NCI-H1092 (cell line): ENCODE measurements at regions not wholly inside any gene's neighbourhood (a gene's known extent, or its start where the extent isn't known, plus 50 kb on each side); places are given as distances from the start of the nearest gene placed in this dataset.
"Not testable (repeated sequence)": the region's sequence is repeated elsewhere in the genome, so short reads cannot be mapped to it uniquely, and the experiment has no call there.

Experiments
- DNase-seq: peaks from one replicate; lab custom pipeline; 2025; lab: John Stamatoyannopoulos, UW

DNA sequence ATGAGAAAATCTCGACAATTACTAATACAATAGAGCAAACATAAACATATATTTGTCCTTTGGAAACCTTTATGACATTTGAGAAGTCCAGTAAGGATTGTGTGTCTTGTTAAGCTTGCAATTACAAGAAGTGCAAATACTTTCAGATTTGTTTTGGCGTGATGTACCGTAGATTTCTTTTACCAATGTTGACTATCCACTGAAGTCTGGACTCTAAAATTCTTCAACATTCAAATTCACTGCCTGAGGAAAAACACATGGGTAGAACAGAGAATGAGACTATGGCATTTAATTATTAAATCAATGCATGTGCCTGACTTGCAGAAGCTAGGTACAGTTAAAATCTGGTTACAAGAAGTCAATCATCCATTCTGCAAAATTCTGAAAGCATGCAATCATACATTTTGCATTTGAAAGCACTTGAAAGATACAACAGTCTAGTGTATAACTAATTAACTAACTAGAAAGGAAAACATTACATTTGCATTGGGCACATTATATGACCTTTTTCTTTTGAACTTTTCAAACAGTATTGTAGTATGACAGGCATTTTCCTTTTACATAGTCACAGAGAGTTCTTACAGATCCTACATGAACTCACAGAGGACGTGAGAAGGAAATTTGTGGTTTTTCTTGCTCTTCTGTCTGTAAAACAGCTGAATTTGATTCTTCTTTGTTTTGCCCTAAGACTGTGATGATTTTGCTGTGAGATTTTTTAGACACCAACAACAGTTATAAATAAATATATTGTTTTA is 511.1 kb upstream of the ADGRL4 start:
- DNase-seq = no peak

- DNase-seq = no peak
These were observed 501.2 kb upstream of the ADGRL4 start for GRCh38 chr1:79507770-79508169.

GRCh38 chr1:79501153-79501552 is 494.6 kb upstream of the ADGRL4 start:
- no peak for DNase-seq

DNA sequence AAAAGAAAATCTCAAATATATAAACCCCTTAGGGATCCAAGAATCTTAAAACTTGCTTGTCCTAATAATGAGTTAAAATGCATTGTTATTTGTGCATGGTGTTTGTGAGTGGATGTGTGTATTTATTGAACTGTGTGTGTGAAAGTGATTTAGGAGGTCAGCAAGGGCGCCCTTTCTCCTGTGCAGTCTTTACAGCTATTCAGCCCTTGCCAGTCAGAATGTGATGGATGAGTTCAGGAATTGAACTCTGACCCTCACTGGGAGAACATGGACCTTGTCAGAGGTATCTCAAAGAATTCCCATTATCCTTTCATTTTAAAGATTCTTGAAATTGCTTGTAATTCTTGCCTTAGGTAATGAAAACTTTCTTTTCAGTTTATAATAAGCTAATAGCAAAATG is 493.0 kb upstream of the ADGRL4 start:
- no peak for DNase-seq

- no peak for DNase-seq
These were observed 490.8 kb upstream of the ADGRL4 start for GRCh38 chr1:79497193-79497773.

- no peak for DNase-seq
These were observed 489.6 kb upstream of the ADGRL4 start for GRCh38 chr1:79496129-79496528.

DNA sequence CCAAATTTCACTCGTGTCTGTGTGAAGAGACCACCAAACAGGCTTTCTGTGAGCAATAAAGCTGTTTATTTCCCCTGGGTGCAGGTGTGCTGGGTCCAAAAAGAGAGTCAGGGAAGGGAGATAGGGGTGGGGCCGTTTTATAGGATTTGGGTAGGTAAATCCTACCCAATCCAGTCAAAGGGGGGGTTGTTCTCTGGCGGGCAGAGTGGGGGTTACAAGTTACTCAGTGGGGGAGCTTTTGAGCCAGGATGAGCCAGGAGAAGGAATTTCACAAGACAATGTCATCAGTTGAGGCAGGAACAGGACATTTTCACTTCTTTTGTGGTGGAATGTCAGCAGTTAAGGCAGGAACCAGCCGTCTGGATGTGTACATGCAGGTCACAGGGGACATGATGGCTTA is 487.2 kb upstream of the ADGRL4 start:
- DNase-seq = not testable (repeated sequence)

GRCh38 chr1:79488572-79489121 is 482.1 kb upstream of the ADGRL4 start:
- DNase-seq = not testable (repeated sequence)

- DNase-seq = no peak
These were observed 472.3 kb upstream of the ADGRL4 start for GRCh38 chr1:79478728-79479373.

- DNase-seq = no peak
These were observed 471.6 kb upstream of the ADGRL4 start for GRCh38 chr1:79478160-79478559.

GRCh38 chr1:79472067-79472656 is 465.6 kb upstream of the ADGRL4 start:
- no peak for DNase-seq

GRCh38 chr1:79469139-79469538 is 462.6 kb upstream of the ADGRL4 start:
- DNase-seq = no peak

- no peak for DNase-seq
These were observed 454.4 kb upstream of the ADGRL4 start for GRCh38 chr1:79460773-79461436.

DNA sequence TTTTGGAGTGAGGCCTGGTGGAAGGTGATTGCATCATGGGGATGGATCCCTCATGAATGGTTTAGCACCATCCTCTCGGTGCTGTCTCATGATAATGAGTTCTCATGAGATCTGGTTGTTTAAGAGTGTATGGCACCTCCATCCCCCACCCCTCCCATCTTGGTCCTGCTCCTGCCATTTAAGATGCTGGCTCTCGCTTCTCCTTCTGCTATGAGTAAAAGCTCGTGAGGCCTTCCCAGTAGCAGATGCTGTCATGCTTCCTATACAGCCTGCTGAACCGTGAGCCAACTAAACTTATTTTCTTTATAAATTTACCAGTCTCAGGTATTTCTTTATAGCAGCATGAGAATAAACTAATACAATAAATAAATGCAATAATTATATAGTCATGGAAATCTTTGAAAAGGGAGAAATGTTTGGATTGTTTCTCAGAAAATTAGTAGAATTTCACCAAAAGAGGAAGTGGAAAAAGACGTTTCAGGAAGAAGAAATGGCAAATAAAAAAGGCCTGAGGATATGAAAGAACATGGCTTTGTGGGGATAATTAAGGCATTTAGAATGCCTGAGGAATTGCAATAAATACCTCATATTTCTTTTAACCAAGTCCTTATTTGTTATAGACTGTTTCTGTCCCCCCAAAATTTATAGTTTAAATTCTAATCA is 451.2 kb upstream of the ADGRL4 start:
- DNase-seq = no peak

DNA sequence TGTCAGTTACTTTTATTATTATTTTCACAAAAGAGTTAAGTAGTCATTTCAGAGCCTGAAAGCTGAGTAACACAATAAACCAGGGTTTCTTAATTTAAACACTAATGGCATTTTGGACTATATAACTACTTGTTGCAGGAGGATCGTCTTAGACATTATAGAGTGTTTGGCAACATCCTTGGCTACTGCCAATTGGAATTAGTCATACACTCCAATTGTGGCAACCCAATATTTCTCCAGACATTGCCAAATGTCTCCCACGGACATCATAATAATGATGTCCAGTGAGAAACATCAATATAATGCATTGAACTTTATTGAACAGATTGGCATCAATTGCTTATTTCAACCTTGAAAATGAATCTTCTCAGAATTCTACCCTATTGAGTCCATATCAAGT is 441.9 kb upstream of the ADGRL4 start:
- DNase-seq = no peak

- no peak for DNase-seq
These were observed 434.7 kb upstream of the ADGRL4 start for GRCh38 chr1:79441238-79441637.

DNA sequence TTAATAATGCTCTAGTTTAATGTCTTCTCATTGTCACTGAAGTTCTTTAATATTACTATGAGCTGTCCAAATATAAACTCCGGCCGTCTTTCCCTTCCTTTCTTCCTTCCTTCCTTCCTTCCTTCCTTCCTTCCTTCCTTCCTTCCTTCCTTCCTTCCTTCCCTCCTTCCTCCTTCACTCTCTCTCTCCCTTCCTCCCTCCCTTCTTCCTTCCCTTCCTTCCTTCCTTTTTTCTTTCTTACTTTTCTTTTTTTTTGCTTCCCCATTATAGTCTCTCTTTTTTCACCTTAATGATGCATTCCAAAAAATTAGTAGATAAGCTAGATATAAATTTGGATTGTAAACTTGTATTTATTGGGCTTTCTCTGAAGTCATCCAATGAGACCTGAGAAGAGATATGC is 431.0 kb upstream of the ADGRL4 start:
- DNase-seq = no peak

- DNase-seq = no peak
These were observed 424.8 kb upstream of the ADGRL4 start for GRCh38 chr1:79431340-79431739.

- DNase-seq = no peak
These were observed 423.9 kb upstream of the ADGRL4 start for GRCh38 chr1:79430437-79430836.

GRCh38 chr1:79422726-79423125 is 416.2 kb upstream of the ADGRL4 start:
- DNase-seq = no peak

GRCh38 chr1:79398501-79398900 is 392.0 kb upstream of the ADGRL4 start:
- DNase-seq = no peak

GRCh38 chr1:79396901-79397300 is 390.4 kb upstream of the ADGRL4 start:
- DNase-seq = no peak
